ENCODE measurements at regions not wholly inside any gene's neighbourhood (a gene's known extent, or its start where the extent isn't known, plus 50 kb on each side); places are given as distances from the start of the nearest gene placed in this dataset.

- 100% methylated on average over 1 of the region's 1 CpG for WGBS, 2 experiments (ENCODE audit: insufficient coverage in 2 of 2)
- H3K36me3 ChIP-seq (ENCODE audit: control insufficient read depth, insufficient read depth, low read length) = no peaks in the 10 kb centered on the region
- peaks cover 7% of the 10 kb centered on the region for H3K9me3 ChIP-seq (ENCODE audit: control insufficient read depth, low read length)
- H3K27ac ChIP-seq (ENCODE audit: low read depth, low read length, severe bottlenecking) = no peak overlapping the region
- H3K4me3 ChIP-seq (ENCODE audit: extremely low read depth, insufficient read depth, low read length, poor library complexity, severe bottlenecking) = no peak overlapping the region
- H3K4me1 ChIP-seq (ENCODE audit: control insufficient read depth, insufficient read depth, low read length, poor library complexity, severe bottlenecking) = no peaks in the 10 kb centered on the region
Measured at GRCh38 chr1:193658691-193659090, 472.3 kb upstream of the B3GALT2 start.

DNA sequence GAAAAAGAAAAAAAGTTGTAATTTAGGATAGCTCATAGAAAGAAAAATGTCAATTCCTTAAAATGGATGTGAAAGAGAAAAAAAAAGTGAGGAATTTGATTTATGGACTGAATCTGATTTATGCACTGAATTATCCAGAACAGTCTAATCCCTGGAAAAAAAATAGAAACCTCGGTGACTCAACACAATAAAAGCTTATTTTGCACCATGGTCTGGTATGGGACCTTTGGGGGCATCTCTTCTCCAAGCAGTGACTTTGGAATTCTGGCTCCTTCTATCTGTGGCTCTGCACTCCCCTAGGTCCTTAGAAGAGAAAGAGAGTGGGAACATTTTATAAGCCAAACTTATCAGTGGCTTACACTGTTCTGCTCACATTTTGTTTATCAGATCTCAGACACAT is 471.7 kb upstream of the B3GALT2 start:
- H3K4me3 ChIP-seq (ENCODE audit: extremely low read depth, insufficient read depth, low read length, poor library complexity, severe bottlenecking) = no peak overlapping the region
- 100% methylated on average over 1 of the region's 1 CpG; no CpG with 5 or more reads in 1 of the 2 experiments for WGBS, 2 experiments (ENCODE audit: insufficient coverage in 2 of 2)
- peaks cover 8% of the 10 kb centered on the region for H3K9me3 ChIP-seq (ENCODE audit: control insufficient read depth, low read length)
- H3K27ac ChIP-seq (ENCODE audit: low read depth, low read length, severe bottlenecking) = no peak overlapping the region
- H3K4me1 ChIP-seq (ENCODE audit: control insufficient read depth, insufficient read depth, low read length, poor library complexity, severe bottlenecking) = no peaks in the 10 kb centered on the region
- H3K36me3 ChIP-seq (ENCODE audit: control insufficient read depth, insufficient read depth, low read length) = no peaks in the 10 kb centered on the region

DNA sequence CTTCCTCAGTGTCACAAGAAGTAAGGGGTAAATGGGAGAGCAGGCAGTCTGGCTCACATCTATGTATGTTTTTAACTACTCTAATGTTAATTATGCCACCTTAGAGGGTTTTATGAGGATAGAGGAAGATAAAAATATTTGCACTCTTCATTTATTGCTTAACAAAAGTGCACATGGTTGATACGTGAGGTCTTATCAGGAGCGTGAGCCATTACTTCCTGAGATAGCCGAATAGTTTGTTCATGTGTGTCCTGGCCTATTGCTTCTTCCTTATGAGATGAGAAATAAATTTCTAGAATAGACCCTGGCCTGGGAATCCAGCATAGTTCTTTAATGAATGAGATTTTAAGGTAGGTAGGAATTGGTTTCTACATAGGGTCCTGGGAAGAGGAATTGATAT is 471.1 kb upstream of the B3GALT2 start:
- 96% methylated on average over 3 of the region's 3 CpGs; no CpG with 5 or more reads in 1 of the 2 experiments for WGBS, 2 experiments (ENCODE audit: insufficient coverage in 2 of 2)

DNA sequence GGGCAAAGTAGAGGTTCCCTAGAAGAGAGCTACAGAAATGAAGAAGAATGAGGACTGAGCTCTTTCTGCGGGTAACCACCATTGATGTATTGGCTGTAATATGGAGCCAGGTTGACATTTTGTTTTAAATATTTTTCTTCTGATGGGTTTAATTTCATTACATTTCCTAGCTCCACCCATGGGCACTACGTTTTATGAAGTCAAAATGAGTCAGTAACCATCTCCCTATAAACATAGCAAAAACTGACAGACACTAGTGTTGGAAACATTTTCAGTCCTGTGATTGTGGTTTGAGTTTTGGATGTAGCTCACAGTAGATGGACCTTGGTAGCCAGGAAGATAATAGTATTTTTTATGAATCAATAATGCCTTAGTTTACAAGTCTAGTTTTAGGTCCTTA is 470.4 kb upstream of the B3GALT2 start:
- Histone ChIP-seq H3K4me3 (ENCODE audit: extremely low read depth, insufficient read depth, low read length, poor library complexity, severe bottlenecking) (no peak overlapping the region), H3K4me1 (ENCODE audit: control insufficient read depth, insufficient read depth, low read length, poor library complexity, severe bottlenecking) (no peaks in the 10 kb centered on the region), H3K27ac (ENCODE audit: low read depth, low read length, severe bottlenecking) (no peak overlapping the region), H3K9me3 (ENCODE audit: control insufficient read depth, low read length) (peaks cover 8% of the 10 kb centered on the region), H3K36me3 (ENCODE audit: control insufficient read depth, insufficient read depth, low read length) (no peaks in the 10 kb centered on the region)
- no CpG with 5 or more reads among the region's 2 CpGs for WGBS, 2 experiments (ENCODE audit: insufficient coverage in 2 of 2)

More for the DNA sequence above, 471.1 kb upstream of the B3GALT2 start:
- peaks cover 8% of the 10 kb centered on the region for H3K9me3 ChIP-seq (ENCODE audit: control insufficient read depth, low read length)
- H3K27ac ChIP-seq (ENCODE audit: low read depth, low read length, severe bottlenecking) = no peak overlapping the region
- no peaks in the 10 kb centered on the region for H3K4me1 ChIP-seq (ENCODE audit: control insufficient read depth, insufficient read depth, low read length, poor library complexity, severe bottlenecking)
- H3K36me3 ChIP-seq (ENCODE audit: control insufficient read depth, insufficient read depth, low read length) = no peaks in the 10 kb centered on the region
- no peak overlapping the region for H3K4me3 ChIP-seq (ENCODE audit: extremely low read depth, insufficient read depth, low read length, poor library complexity, severe bottlenecking)

- Histone ChIP-seq H3K27ac (ENCODE audit: low read depth, low read length, severe bottlenecking) (no peak overlapping the region), H3K4me3 (ENCODE audit: extremely low read depth, insufficient read depth, low read length, poor library complexity, severe bottlenecking) (no peak overlapping the region), H3K36me3 (ENCODE audit: control insufficient read depth, insufficient read depth, low read length) (no peaks in the 10 kb centered on the region), H3K4me1 (ENCODE audit: control insufficient read depth, insufficient read depth, low read length, poor library complexity, severe bottlenecking) (no peaks in the 10 kb centered on the region), H3K9me3 (ENCODE audit: control insufficient read depth, low read length) (peaks cover 8% of the 10 kb centered on the region)
- 100% methylated on average over 1 of the region's 2 CpGs for WGBS, 2 experiments (ENCODE audit: insufficient coverage in 2 of 2)
Measured at GRCh38 chr1:193654951-193655735, 468.7 kb upstream of the B3GALT2 start.

DNA sequence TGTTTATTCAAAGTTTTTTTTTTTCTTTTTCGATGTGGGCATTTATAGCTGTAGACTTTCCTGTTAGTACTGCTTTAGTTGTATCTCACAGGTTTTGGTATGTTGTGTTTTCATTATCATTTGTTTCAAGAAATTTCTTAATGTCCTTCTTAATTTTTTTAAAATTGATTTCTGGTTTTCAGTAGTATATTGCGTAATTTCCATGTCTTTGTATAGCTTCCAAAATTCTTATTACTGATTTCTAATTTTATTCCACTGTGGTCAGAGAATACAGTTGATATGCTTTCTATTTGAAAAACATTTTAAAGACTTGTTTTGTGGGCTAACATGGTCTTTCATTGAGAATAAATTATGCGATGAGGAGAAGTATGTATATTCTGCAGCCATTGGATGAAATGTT is 463.2 kb upstream of the B3GALT2 start:
- peaks cover 8% of the 10 kb centered on the region for H3K9me3 ChIP-seq (ENCODE audit: control insufficient read depth, low read length)
- H3K27ac ChIP-seq (ENCODE audit: low read depth, low read length, severe bottlenecking) = no peak overlapping the region
- 88 to 100% methylated on average over 1 of the region's 3 CpGs for WGBS, 2 experiments (ENCODE audit: insufficient coverage in 2 of 2)
- H3K36me3 ChIP-seq (ENCODE audit: control insufficient read depth, insufficient read depth, low read length) = no peaks in the 10 kb centered on the region
- no peaks in the 10 kb centered on the region for H3K4me1 ChIP-seq (ENCODE audit: control insufficient read depth, insufficient read depth, low read length, poor library complexity, severe bottlenecking)
- no peak overlapping the region for H3K4me3 ChIP-seq (ENCODE audit: extremely low read depth, insufficient read depth, low read length, poor library complexity, severe bottlenecking)

GRCh38 chr1:193634876-193635275 is 448.5 kb upstream of the B3GALT2 start:
- no peak overlapping the region for H3K4me3 ChIP-seq (ENCODE audit: extremely low read depth, insufficient read depth, low read length, poor library complexity, severe bottlenecking)
- H3K36me3 ChIP-seq (ENCODE audit: control insufficient read depth, insufficient read depth, low read length) = no peaks in the 10 kb centered on the region
- no CpG with 5 or more reads among the region's 1 CpG for WGBS, 2 experiments (ENCODE audit: insufficient coverage in 2 of 2)
- peaks cover 7% of the 10 kb centered on the region for H3K4me1 ChIP-seq (ENCODE audit: control insufficient read depth, insufficient read depth, low read length, poor library complexity, severe bottlenecking)
- no peak overlapping the region for H3K27ac ChIP-seq (ENCODE audit: low read depth, low read length, severe bottlenecking)
- no peaks in the 10 kb centered on the region for H3K9me3 ChIP-seq (ENCODE audit: control insufficient read depth, low read length)

DNA sequence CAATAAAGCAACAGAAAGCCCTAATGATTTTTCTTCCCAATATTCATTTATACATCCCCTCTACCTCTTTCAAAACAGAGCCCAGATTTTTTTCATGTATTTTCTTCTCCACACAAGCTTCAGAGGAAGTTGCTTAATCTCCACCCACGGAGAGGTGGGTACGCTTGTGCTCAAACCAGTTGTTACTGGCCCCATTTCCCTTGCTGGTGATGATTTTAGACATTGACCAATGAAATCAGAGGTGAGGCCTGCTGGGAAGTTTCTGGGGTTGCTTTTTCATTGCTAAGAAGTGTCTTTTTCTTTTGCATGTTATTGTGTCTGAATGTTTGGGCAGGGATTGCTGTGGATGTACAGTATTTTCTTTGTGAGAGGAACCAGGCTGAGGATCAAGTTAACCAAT is 448.1 kb upstream of the B3GALT2 start:
- Histone ChIP-seq H3K9me3 (ENCODE audit: control insufficient read depth, low read length) (no peaks in the 10 kb centered on the region), H3K36me3 (ENCODE audit: control insufficient read depth, insufficient read depth, low read length) (no peaks in the 10 kb centered on the region), H3K27ac (ENCODE audit: low read depth, low read length, severe bottlenecking) (no peak overlapping the region), H3K4me1 (ENCODE audit: control insufficient read depth, insufficient read depth, low read length, poor library complexity, severe bottlenecking) (peaks cover 11% of the 10 kb centered on the region), H3K4me3 (ENCODE audit: extremely low read depth, insufficient read depth, low read length, poor library complexity, severe bottlenecking) (no peak overlapping the region)
- WGBS, 2 experiments (ENCODE audit: insufficient coverage in 2 of 2) = 92 to 100% methylated on average over 2 of the region's 2 CpGs

DNA sequence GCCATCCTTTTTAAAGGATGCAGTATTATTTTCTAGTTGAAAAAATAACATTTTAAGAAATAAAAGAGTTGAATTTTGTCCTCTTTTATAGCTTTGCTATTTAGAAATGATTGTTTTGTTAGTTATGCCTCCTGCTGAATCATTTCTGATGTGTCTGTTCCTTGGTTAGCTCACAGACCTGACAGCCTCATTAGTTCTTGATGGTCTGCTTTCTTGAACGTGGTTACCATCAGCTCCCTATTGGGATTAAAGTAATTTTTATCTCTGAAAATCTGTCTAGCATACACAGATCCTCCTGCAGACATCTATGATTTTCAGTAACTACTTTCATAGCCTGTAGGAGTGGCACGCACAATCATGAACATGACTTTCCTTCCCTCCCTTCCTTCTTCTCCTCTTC is 447.6 kb upstream of the B3GALT2 start:
- Histone ChIP-seq H3K4me1 (ENCODE audit: control insufficient read depth, insufficient read depth, low read length, poor library complexity, severe bottlenecking) (peaks cover 14% of the 10 kb centered on the region), H3K9me3 (ENCODE audit: control insufficient read depth, low read length) (no peaks in the 10 kb centered on the region), H3K4me3 (ENCODE audit: extremely low read depth, insufficient read depth, low read length, poor library complexity, severe bottlenecking) (no peak overlapping the region), H3K36me3 (ENCODE audit: control insufficient read depth, insufficient read depth, low read length) (no peaks in the 10 kb centered on the region), H3K27ac (ENCODE audit: low read depth, low read length, severe bottlenecking) (no peak overlapping the region)
- 70% methylated on average over 2 of the region's 2 CpGs; no CpG with 5 or more reads in 1 of the 2 experiments for WGBS, 2 experiments (ENCODE audit: insufficient coverage in 2 of 2)

GRCh38 chr1:193633093-193633492 is 446.7 kb upstream of the B3GALT2 start:
- H3K4me1 ChIP-seq (ENCODE audit: control insufficient read depth, insufficient read depth, low read length, poor library complexity, severe bottlenecking) = peaks cover 14% of the 10 kb centered on the region
- H3K4me3 ChIP-seq (ENCODE audit: extremely low read depth, insufficient read depth, low read length, poor library complexity, severe bottlenecking) = no peak overlapping the region
- no peaks in the 10 kb centered on the region for H3K9me3 ChIP-seq (ENCODE audit: control insufficient read depth, low read length)
- WGBS, 2 experiments (ENCODE audit: insufficient coverage in 2 of 2) = 96 to 100% methylated on average over 2 to 3 of the region's 3 CpGs
- no peaks in the 10 kb centered on the region for H3K36me3 ChIP-seq (ENCODE audit: control insufficient read depth, insufficient read depth, low read length)
- no peak overlapping the region for H3K27ac ChIP-seq (ENCODE audit: low read depth, low read length, severe bottlenecking)

- WGBS, 2 experiments (ENCODE audit: insufficient coverage in 2 of 2) = 80% methylated on average over 1 of the region's 3 CpGs; no CpG with 5 or more reads in 1 of the 2 experiments
Measured at GRCh38 chr1:193631306-193631705, 444.9 kb upstream of the B3GALT2 start.

More at GRCh38 chr1:193631306-193631705, 444.9 kb upstream of the B3GALT2 start:
- no peak overlapping the region for H3K27ac ChIP-seq (ENCODE audit: low read depth, low read length, severe bottlenecking)
- H3K36me3 ChIP-seq (ENCODE audit: control insufficient read depth, insufficient read depth, low read length) = no peaks in the 10 kb centered on the region
- no peak overlapping the region for H3K4me3 ChIP-seq (ENCODE audit: extremely low read depth, insufficient read depth, low read length, poor library complexity, severe bottlenecking)
- H3K4me1 ChIP-seq (ENCODE audit: control insufficient read depth, insufficient read depth, low read length, poor library complexity, severe bottlenecking) = peaks cover 14% of the 10 kb centered on the region
- no peaks in the 10 kb centered on the region for H3K9me3 ChIP-seq (ENCODE audit: control insufficient read depth, low read length)
